T-cell (primary cell): ENCODE measurements at regions not wholly inside any gene's neighbourhood (a gene's known extent, or its start where the extent isn't known, plus 50 kb on each side); places are given as distances from the start of the nearest gene placed in this dataset.

ENCODE experiments used
- ATAC-seq, 4 experiments: fragments of 200-7000 bp in 3 of 4; fragments of 150-1000 bp in 1 of 4; cut with Tn5 transposase; replicated peaks in 1 of 4; 1 replicate in 3 of 4; 2 replicates in 1 of 4; pipeline ENCODE4 v1.10.0; 2021; ENCODE audit warnings: moderate library complexity in 3 of 4, mild to moderate bottlenecking in 2 of 4, moderate number of reproducible peaks in 1 of 4
- CTCF ChIA-PET, 2 donors: fragments of 300-600 bp; sonication (Branson Sonifier 250); formaldehyde crosslinking; loops; one replicate each; lab custom pipeline; 2022; ENCODE audit warnings: antibody characterized with exemption in 2 of 2; lab: Charles Lee
- POLR2A ChIA-PET, 2 donors: fragments of 300-600 bp; sonication (Branson Sonifier 250); formaldehyde crosslinking; loops; one replicate each; lab custom pipeline; 2022; ENCODE audit warnings: antibody characterized with exemption in 2 of 2; lab: Charles Lee
- DNase-seq, 35 experiments: peaks; one replicate each; pipeline versions ENCODE4 v3.0.0 to v3.0.0-alpha.2; 2013 to 2023
- H3K27ac ChIP-seq: one replicate; pipeline ENCODE4 v1.5.1; 2013; ENCODE audit warnings: low read length
- H3K27me3 ChIP-seq, 2 experiments: replicated peaks in 1 of 2; 1 replicate in 1 of 2; 2 replicates in 1 of 2; pipeline versions ENCODE4 v1.6.1 to v1.7.0; 2013; ENCODE audit warnings: low read length in 1 of 2, mixed read lengths in 1 of 2; ENCODE audit not compliant: control insufficient read depth in 2 of 2, insufficient read depth in 2 of 2; ENCODE audit errors: extremely low read depth in 1 of 2
- H3K36me3 ChIP-seq, 2 donors: 1 replicate in 1 of 2; 2 replicates in 1 of 2; pipeline versions ENCODE4 v1.6.1 to v1.7.0; 2013; ENCODE audit warnings: low read length in 1 of 2; ENCODE audit not compliant: control insufficient read depth in 2 of 2, insufficient read depth in 1 of 2; ENCODE audit errors: extremely low read depth in 1 of 2
- H3K4me1 ChIP-seq, 2 experiments: 1 replicate in 1 of 2; 2 replicates in 1 of 2; pipeline versions ENCODE4 v1.6.1 to v1.7.0; 2013; ENCODE audit warnings: low read length in 2 of 2, mixed read lengths in 1 of 2; ENCODE audit not compliant: insufficient read depth in 2 of 2, control insufficient read depth in 1 of 2; ENCODE audit errors: extremely low read depth in 1 of 2
- H3K4me3 ChIP-seq, 2 donors: 1 replicate in 1 of 2; 2 replicates in 1 of 2; pipeline versions ENCODE4 v1.5.1 to v1.7.0; 2013; ENCODE audit warnings: mild to moderate bottlenecking in 2 of 2, low read length in 1 of 2, moderate library complexity in 1 of 2; ENCODE audit not compliant: control insufficient read depth in 1 of 2; ENCODE audit errors: extremely low read depth in 1 of 2
- H3K9me3 ChIP-seq: 2 replicates; pipeline ENCODE4 v1.7.0; 2013
- H3K27ac Mint-ChIP-seq, 2 donors: one replicate each; pipeline ENCODE4 v1.8.0; 2020 to 2021; ENCODE audit warnings: mild to moderate bottlenecking in 2 of 2, mixed read lengths in 2 of 2
- H3K27me3 Mint-ChIP-seq, 2 donors: one replicate each; pipeline ENCODE4 v1.8.0; 2021 to 2022; ENCODE audit warnings: mixed read lengths in 2 of 2
- H3K36me3 Mint-ChIP-seq: one replicate; pipeline ENCODE4 v1.8.0; 2021; ENCODE audit warnings: mixed read lengths
- H3K4me1 Mint-ChIP-seq, 3 donors: one replicate each; pipeline ENCODE4 v1.8.0; 2020 to 2022; ENCODE audit warnings: mixed read lengths in 3 of 3, mild to moderate bottlenecking in 1 of 3
- H3K4me3 Mint-ChIP-seq, 3 donors: one replicate each; pipeline ENCODE4 v1.8.0; 2020 to 2022; ENCODE audit warnings: mild to moderate bottlenecking in 3 of 3, mixed read lengths in 3 of 3, moderate library complexity in 3 of 3
- H3K9me3 Mint-ChIP-seq, 3 donors: one replicate each; pipeline ENCODE4 v1.8.0; 2020 to 2022; ENCODE audit warnings: mixed read lengths in 3 of 3
- WGBS: methylation state at CpG from one replicate; pipeline ENCODE4 v1.1.5; 2013; ENCODE audit warnings: missing lambda C conversion rate; ENCODE audit not compliant: insufficient coverage; 5-methylcytosine and 5-hydroxymethylcytosine counted together

DNA sequence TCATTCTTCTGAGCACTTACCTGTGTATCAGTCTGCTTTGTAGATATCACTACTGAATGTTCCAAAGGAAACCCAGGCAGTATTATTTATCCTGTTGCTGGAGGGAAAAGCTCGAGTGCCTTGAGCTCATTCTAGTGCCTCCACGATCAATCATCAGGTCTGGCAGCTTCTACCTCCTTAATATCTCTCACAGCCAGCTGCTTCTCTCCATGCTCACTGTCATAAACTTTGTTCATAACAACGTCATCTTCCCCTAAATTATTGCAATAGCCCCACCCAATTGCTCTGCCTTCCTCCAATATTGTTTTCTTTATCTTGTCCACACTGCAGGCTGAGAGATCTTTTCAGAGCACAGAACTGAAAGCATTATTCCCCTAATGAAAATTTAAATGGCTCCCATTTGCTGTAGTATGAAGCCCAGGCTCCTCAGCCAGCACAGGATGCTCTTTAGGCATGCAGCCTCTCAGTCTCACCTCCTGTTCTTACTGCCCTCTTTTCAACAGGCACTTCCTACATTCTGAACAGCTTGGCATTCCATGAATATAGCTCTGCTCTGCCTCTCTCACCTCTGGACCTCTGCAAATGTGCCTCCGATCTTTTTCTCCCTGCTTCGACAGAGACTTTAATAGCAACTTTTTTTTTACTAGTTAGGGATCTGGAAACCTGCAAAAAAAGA, 504.2 kb upstream of the IGFBP7 start:
- Histone ChIP-seq H3K36me3 (no peaks in the 10 kb centered on the region), H3K27me3 (no peaks in the 10 kb centered on the region), H3K9me3 (no peaks in the 10 kb centered on the region), H3K27ac (no peak overlapping the region), H3K4me1 (no peaks in the 10 kb centered on the region), H3K4me3 (no peak overlapping the region)
- Mint-ChIP-seq H3K9me3 (peaks cover 4 to 5% (median 4%) of the 10 kb centered on the region in 3 donors), H3K4me1 (no peaks in the 10 kb centered on the region), H3K4me3 (no peak overlapping the region), H3K36me3 (no peaks in the 10 kb centered on the region), H3K27me3 (no peaks in the 10 kb centered on the region), H3K27ac (no peak overlapping the region)
- DNase-seq = no peak
- POLR2A ChIA-PET = no interaction called here
- WGBS = 56% methylated on average over 5 of the region's 5 CpGs
- CTCF ChIA-PET = no interaction called here
- no peak for ATAC-seq

- Histone ChIP-seq H3K27me3 (no peaks in the 10 kb centered on the region), H3K4me3 (no peak overlapping the region), H3K4me1 (no peaks in the 10 kb centered on the region), H3K9me3 (no peaks in the 10 kb centered on the region), H3K27ac (no peak overlapping the region), H3K36me3 (no peaks in the 10 kb centered on the region)
- Mint-ChIP-seq H3K4me3 (no peak overlapping the region), H3K9me3 (peaks cover 0 to 5% (median 2%) of the 10 kb centered on the region in 3 donors), H3K4me1 (no peaks in the 10 kb centered on the region), H3K36me3 (no peaks in the 10 kb centered on the region), H3K27ac (no peak overlapping the region), H3K27me3 (no peaks in the 10 kb centered on the region)
- no CpG with 5 or more reads among the region's 2 CpGs for WGBS
- ChIA-PET CTCF (no interaction called here), POLR2A (no interaction called here)
- no peak for DNase-seq
- no peak for ATAC-seq
Observed at GRCh38 chr4:57612279-57612678, 502.1 kb upstream of the IGFBP7 start.

- ChIA-PET POLR2A (interaction anchor here in 1 of 2 donors (0.5 kb wide), 1 partner anchor 11 kb away, joined by 3 read pairs; no protein-coding TSS in a partner anchor), CTCF (no interaction called here)
- Mint-ChIP-seq H3K27me3 (no peaks in the 10 kb centered on the region), H3K4me1 (no peaks in the 10 kb centered on the region), H3K4me3 (no peak overlapping the region), H3K27ac (no peak overlapping the region), H3K36me3 (no peaks in the 10 kb centered on the region), H3K9me3 (peaks cover 0 to 16% (median 6%) of the 10 kb centered on the region in 3 donors)
- ATAC-seq (no peak), DNase-seq (no peak)
- H3K9me3 ChIP-seq = no peaks in the 10 kb centered on the region
- H3K4me3 ChIP-seq = no peak overlapping the region
- no peaks in the 10 kb centered on the region for H3K36me3 ChIP-seq
- H3K27me3 ChIP-seq = no peaks in the 10 kb centered on the region
- H3K4me1 ChIP-seq = no peaks in the 10 kb centered on the region
- H3K27ac ChIP-seq = no peak overlapping the region
- no CpG with 5 or more reads among the region's 4 CpGs for WGBS
Observed at GRCh38 chr4:57607566-57608180, 497.5 kb upstream of the IGFBP7 start.

DNA sequence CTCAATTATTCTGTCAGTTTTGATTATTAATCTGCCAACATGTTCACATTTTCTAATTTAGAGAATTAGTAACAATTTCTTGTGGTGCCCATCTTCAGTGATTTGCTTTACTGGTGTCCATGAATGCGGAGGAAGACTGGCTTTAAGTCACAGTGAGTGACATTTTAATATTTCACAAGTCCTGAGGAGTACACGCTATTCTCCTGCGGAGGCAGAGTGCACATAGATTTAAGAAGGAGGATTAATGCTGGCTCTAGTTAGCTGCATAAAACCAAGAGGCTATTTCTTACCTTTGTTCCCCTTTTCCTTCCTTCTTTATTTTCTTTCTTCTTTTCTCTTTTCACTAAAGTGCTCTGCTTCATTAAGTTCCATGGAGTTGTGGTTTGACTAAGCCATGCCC, 495.2 kb upstream of the IGFBP7 start:
- Mint-ChIP-seq H3K36me3 (no peaks in the 10 kb centered on the region), H3K9me3 (peaks cover 0 to 16% (median 6%) of the 10 kb centered on the region in 3 donors), H3K4me1 (no peaks in the 10 kb centered on the region), H3K4me3 (no peak overlapping the region), H3K27me3 (no peaks in the 10 kb centered on the region), H3K27ac (no peak overlapping the region)
- Histone ChIP-seq H3K4me3 (no peak overlapping the region), H3K9me3 (no peaks in the 10 kb centered on the region), H3K36me3 (no peaks in the 10 kb centered on the region), H3K4me1 (no peaks in the 10 kb centered on the region), H3K27me3 (no peaks in the 10 kb centered on the region), H3K27ac (no peak overlapping the region)
- no peak for DNase-seq
- ChIA-PET POLR2A (no interaction called here), CTCF (no interaction called here)
- WGBS = 63% methylated on average over 1 of the region's 3 CpGs
- ATAC-seq = no peak

- Mint-ChIP-seq H3K4me3 (no peak overlapping the region), H3K27me3 (no peaks in the 10 kb centered on the region), H3K36me3 (no peaks in the 10 kb centered on the region), H3K27ac (no peak overlapping the region), H3K4me1 (no peaks in the 10 kb centered on the region), H3K9me3 (peaks cover 0 to 11% (median 3%) of the 10 kb centered on the region in 3 donors)
- ChIA-PET POLR2A (no interaction called here), CTCF (no interaction called here)
- ATAC-seq (no peak), DNase-seq (no peak)
- Histone ChIP-seq H3K9me3 (no peaks in the 10 kb centered on the region), H3K36me3 (no peaks in the 10 kb centered on the region), H3K4me3 (no peak overlapping the region), H3K27ac (no peak overlapping the region), H3K27me3 (no peaks in the 10 kb centered on the region), H3K4me1 (no peaks in the 10 kb centered on the region)
- WGBS = no CpG with 5 or more reads among the region's 1 CpG
Observed at GRCh38 chr4:57602141-57602540, 492.0 kb upstream of the IGFBP7 start.

DNA sequence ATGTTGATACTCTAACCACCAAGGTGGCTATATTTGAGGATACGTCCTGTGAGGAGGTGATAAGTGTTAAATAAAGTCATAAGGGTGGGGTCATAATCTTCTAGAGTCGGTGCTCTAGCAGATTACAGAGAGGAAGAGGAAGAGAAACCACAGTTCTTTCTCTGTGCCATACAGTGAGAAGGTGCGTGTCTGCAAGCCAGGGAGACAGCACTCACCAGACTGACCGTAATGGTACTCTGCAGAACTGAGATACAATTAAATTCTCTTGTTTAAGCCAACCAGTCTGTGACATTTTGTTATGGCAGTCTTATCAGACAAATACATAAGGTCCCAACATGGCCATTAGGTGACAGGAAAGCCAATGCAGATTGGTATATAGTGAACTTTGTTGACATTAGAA, 480.9 kb upstream of the IGFBP7 start:
- H3K36me3 Mint-ChIP-seq = no peaks in the 10 kb centered on the region
- H3K27ac Mint-ChIP-seq = no peak overlapping the region
- Histone ChIP-seq H3K4me1 (no peaks in the 10 kb centered on the region), H3K36me3 (no peaks in the 10 kb centered on the region), H3K27me3 (no peaks in the 10 kb centered on the region), H3K27ac (no peak overlapping the region), H3K9me3 (no peaks in the 10 kb centered on the region), H3K4me3 (no peak overlapping the region)
- POLR2A ChIA-PET = no interaction called here
- no peak overlapping the region for H3K4me3 Mint-ChIP-seq
- H3K4me1 Mint-ChIP-seq = no peaks in the 10 kb centered on the region
- ATAC-seq (no peak), DNase-seq (no peak)
- CTCF ChIA-PET = no interaction called here
- WGBS = 57% methylated on average over 3 of the region's 4 CpGs
- H3K9me3 Mint-ChIP-seq = peaks cover 4 to 15% (median 10%) of the 10 kb centered on the region in 3 donors
- no peaks in the 10 kb centered on the region for H3K27me3 Mint-ChIP-seq
